CD4-positive, alpha-beta memory T cell (primary cell): ENCODE measurements at regions not wholly inside any gene's neighbourhood (a gene's known extent, or its start where the extent isn't known, plus 50 kb on each side); places are given as distances from the start of the nearest gene placed in this dataset.
"Not testable (repeated sequence)": the region's sequence is repeated elsewhere in the genome, so short reads cannot be mapped to it uniquely, and the experiment has no call there.

Experiments
- CTCF ChIA-PET: fragments of 350-600 bp; sonication (Branson Sonifier 250); formaldehyde crosslinking; loops from one replicate; lab custom pipeline; 2021; ENCODE audit warnings: inconsistent platforms; ENCODE audit not compliant: partially characterized antibody; lab: Charles Lee
- POLR2A ChIA-PET: fragments of 350-600 bp; sonication (Branson Sonifier 250); formaldehyde crosslinking; loops from one replicate; lab custom pipeline; 2021; ENCODE audit not compliant: partially characterized antibody; lab: Charles Lee
- DNase-seq, 5 donors: peaks; one replicate each; pipeline versions ENCODE4 v3.0.0 to v3.0.0-alpha.2; 2020 to 2022; ENCODE audit warnings: mixed read lengths in 1 of 5
- H3K27ac ChIP-seq: one replicate; pipeline ENCODE4 v1.7.0; 2013; ENCODE audit warnings: low read depth, low read length
- H3K27me3 ChIP-seq: 2 replicates; pipeline ENCODE4 v1.7.0; 2013; ENCODE audit warnings: mild to moderate bottlenecking, low read length, moderate library complexity; ENCODE audit not compliant: insufficient read depth
- H3K36me3 ChIP-seq: 2 replicates; pipeline ENCODE4 v1.7.0; 2013; ENCODE audit warnings: mild to moderate bottlenecking, low read length, moderate library complexity; ENCODE audit not compliant: insufficient read depth
- H3K4me1 ChIP-seq: 2 replicates; pipeline ENCODE4 v1.7.0; 2013; ENCODE audit warnings: mild to moderate bottlenecking, low read length, moderate library complexity; ENCODE audit not compliant: insufficient read depth
- H3K4me3 ChIP-seq, 2 donors: one replicate each; pipeline ENCODE4 v1.7.0; 2013; ENCODE audit warnings: low read length in 2 of 2, mild to moderate bottlenecking in 1 of 2
- H3K9me3 ChIP-seq, 2 donors: one replicate each; pipeline ENCODE4 v1.7.0; 2013; ENCODE audit warnings: low read length in 2 of 2, control low read depth in 1 of 2; ENCODE audit not compliant: control insufficient read depth in 1 of 2
- H3K27ac Mint-ChIP-seq, 7 donors: one replicate each; pipeline ENCODE4 v1.8.0; 2020 to 2021; ENCODE audit warnings: mixed read lengths in 7 of 7, mild to moderate bottlenecking in 6 of 7, inconsistent platforms in 3 of 7, moderate library complexity in 3 of 7
- H3K27me3 Mint-ChIP-seq, 2 donors: one replicate each; pipeline ENCODE4 v1.8.0; 2020 to 2021; ENCODE audit warnings: mixed read lengths in 2 of 2
- H3K36me3 Mint-ChIP-seq, 2 donors: one replicate each; pipeline ENCODE4 v1.8.0; 2020 to 2021; ENCODE audit warnings: mixed read lengths in 2 of 2, inconsistent platforms in 1 of 2, mild to moderate bottlenecking in 1 of 2
- H3K4me1 Mint-ChIP-seq, 4 donors: one replicate each; pipeline ENCODE4 v1.8.0; 2020 to 2021; ENCODE audit warnings: mixed read lengths in 4 of 4, mild to moderate bottlenecking in 1 of 4
- H3K4me3 Mint-ChIP-seq, 8 donors: one replicate each; pipeline ENCODE4 v1.8.0; 2020 to 2021; ENCODE audit warnings: mixed read lengths in 8 of 8, mild to moderate bottlenecking in 7 of 8, moderate library complexity in 6 of 8, inconsistent platforms in 3 of 8
- H3K9me3 Mint-ChIP-seq, 8 donors: one replicate each; pipeline ENCODE4 v1.8.0; 2020 to 2021; ENCODE audit warnings: mixed read lengths in 8 of 8, mild to moderate bottlenecking in 5 of 8, inconsistent platforms in 3 of 8, moderate library complexity in 1 of 8
- intact Hi-C: fragments of 100-400 bp; cut with micrococcal nuclease; formaldehyde crosslinking; loops from one replicate; pipeline ENCODE4 v1.15.1; 2023

GRCh38 chr7:35968140-35968940 lies 167.5 kb downstream of the SEPTIN7 start:
- no peaks in the 10 kb centered on the region for H3K36me3 Mint-ChIP-seq
- Histone ChIP-seq H3K9me3 (no peaks in the 10 kb centered on the region), H3K4me1 (peaks cover 4% of the 10 kb centered on the region), H3K27ac (no peak overlapping the region), H3K4me3 (no peak overlapping the region), H3K27me3 (peaks cover 5% of the 10 kb centered on the region), H3K36me3 (no peaks in the 10 kb centered on the region)
- peaks cover 0 to 5% (median 4%) of the 10 kb centered on the region in 4 donors for H3K4me1 Mint-ChIP-seq
- CTCF ChIA-PET: no interaction called here
- H3K27me3 Mint-ChIP-seq: peaks cover 13 to 14% of the 10 kb centered on the region in 2 donors
- POLR2A ChIA-PET: no interaction called here
- H3K27ac Mint-ChIP-seq: peak overlapping the region in 1 of 7 donors; percentile 22
- DNase-seq: no peak
- no peak overlapping the region for H3K4me3 Mint-ChIP-seq
- H3K9me3 Mint-ChIP-seq: no peaks in the 10 kb centered on the region
- intact Hi-C loops: no loop called here

- intact Hi-C loops: no loop called here
- H3K36me3 Mint-ChIP-seq: no peaks in the 10 kb centered on the region
- ChIA-PET CTCF (interaction anchor here (1.2 kb wide), 1 partner anchor 9 kb away, joined by 4 read pairs; no protein-coding TSS in a partner anchor), POLR2A (no interaction called here)
- peaks cover 16 to 17% of the 10 kb centered on the region in 2 donors for H3K27me3 Mint-ChIP-seq
- H3K4me1 Mint-ChIP-seq: peaks cover 0 to 5% (median 4%) of the 10 kb centered on the region in 4 donors
- DNase-seq: no peak
- H3K27me3 ChIP-seq: peaks cover 5% of the 10 kb centered on the region
- no peaks in the 10 kb centered on the region for H3K9me3 Mint-ChIP-seq
- no peaks in the 10 kb centered on the region for H3K36me3 ChIP-seq
- no peak overlapping the region for H3K27ac Mint-ChIP-seq
- no peak overlapping the region for H3K27ac ChIP-seq
- H3K9me3 ChIP-seq: no peaks in the 10 kb centered on the region
- no peak overlapping the region for H3K4me3 Mint-ChIP-seq
- H3K4me1 ChIP-seq: peaks cover 4% of the 10 kb centered on the region
- H3K4me3 ChIP-seq: no peak overlapping the region
Observed at GRCh38 chr7:35969066-35969465, 168.2 kb downstream of the SEPTIN7 start.

- Histone ChIP-seq H3K27me3 (peaks cover 8% of the 10 kb centered on the region), H3K27ac (no peak overlapping the region), H3K9me3 (no peaks in the 10 kb centered on the region), H3K4me3 (no peak overlapping the region), H3K4me1 (peaks cover 4% of the 10 kb centered on the region), H3K36me3 (no peaks in the 10 kb centered on the region)
- H3K36me3 Mint-ChIP-seq: no peaks in the 10 kb centered on the region
- H3K27ac Mint-ChIP-seq: no peak overlapping the region
- ChIA-PET CTCF (interaction anchor here (1.1 to 1.5 kb wide), 3 partner anchors 9 to 14 kb away, joined by 4 to 5 read pairs (median 5); no protein-coding TSS in a partner anchor), POLR2A (no interaction called here)
- H3K4me3 Mint-ChIP-seq: no peak overlapping the region
- intact Hi-C loops: no loop called here
- H3K9me3 Mint-ChIP-seq: no peaks in the 10 kb centered on the region
- peaks cover 0 to 5% (median 4%) of the 10 kb centered on the region in 4 donors for H3K4me1 Mint-ChIP-seq
- peaks cover 16 to 18% of the 10 kb centered on the region in 2 donors for H3K27me3 Mint-ChIP-seq
- DNase-seq: no peak
Observed at GRCh38 chr7:35970458-35970857, 169.6 kb downstream of the SEPTIN7 start.

GRCh38 chr7:35971133-35971891 lies 170.5 kb downstream of the SEPTIN7 start:
- CTCF ChIA-PET: interaction anchor here (0.9 to 1.5 kb wide), 5 partner anchors 8 to 54 kb away, joined by 3 to 5 read pairs (median 4); no protein-coding TSS in a partner anchor
- intact Hi-C loops: no loop called here
- Histone ChIP-seq H3K9me3 (no peaks in the 10 kb centered on the region), H3K4me3 (no peak overlapping the region), H3K36me3 (no peaks in the 10 kb centered on the region), H3K27me3 (peaks cover 8% of the 10 kb centered on the region), H3K27ac (no peak overlapping the region), H3K4me1 (peaks cover 4% of the 10 kb centered on the region)
- peak in 1 of 5 donors; percentile 5 for DNase-seq
- Mint-ChIP-seq H3K9me3 (no peaks in the 10 kb centered on the region), H3K4me3 (peak overlapping the region; percentile 17 to 76 (median 66)), H3K36me3 (no peaks in the 10 kb centered on the region), H3K27me3 (peaks cover 16 to 18% of the 10 kb centered on the region in 2 donors), H3K27ac (no peak overlapping the region), H3K4me1 (peaks cover 0 to 5% (median 4%) of the 10 kb centered on the region in 4 donors)
- POLR2A ChIA-PET: no interaction called here

- H3K27ac Mint-ChIP-seq: no peak overlapping the region
- H3K9me3 Mint-ChIP-seq: no peaks in the 10 kb centered on the region
- H3K36me3 ChIP-seq: no peaks in the 10 kb centered on the region
- H3K4me3 Mint-ChIP-seq: no peak overlapping the region
- H3K27me3 Mint-ChIP-seq: peaks cover 13 to 14% of the 10 kb centered on the region in 2 donors
- no peak overlapping the region for H3K27ac ChIP-seq
- POLR2A ChIA-PET: no interaction called here
- H3K36me3 Mint-ChIP-seq: no peaks in the 10 kb centered on the region
- CTCF ChIA-PET: interaction anchor here (0.7 to 1.7 kb wide), 14 partner anchors 8 to 552 kb away, joined by 3 to 11 read pairs (median 4); no protein-coding TSS in a partner anchor
- H3K9me3 ChIP-seq: no peaks in the 10 kb centered on the region
- intact Hi-C loops: loop anchor here (1.0 kb wide), 1 partner anchor 59 kb away; no protein-coding TSS in a partner anchor
- DNase-seq: peak; percentile 63 to 66 (median 63)
- H3K4me3 ChIP-seq: no peak overlapping the region
- H3K27me3 ChIP-seq: peaks cover 6% of the 10 kb centered on the region
- H3K4me1 ChIP-seq: peaks cover 4% of the 10 kb centered on the region
- peaks cover 0 to 5% (median 4%) of the 10 kb centered on the region in 4 donors for H3K4me1 Mint-ChIP-seq
Observed at GRCh38 chr7:35975851-35976454, 175.1 kb downstream of the SEPTIN7 start.

- intact Hi-C loops, H3K27me3 Mint-ChIP-seq, H3K4me3 Mint-ChIP-seq, H3K9me3 ChIP-seq, H3K36me3 ChIP-seq, H3K36me3 Mint-ChIP-seq, H3K27ac Mint-ChIP-seq, H3K27me3 ChIP-seq, H3K4me3 ChIP-seq, H3K27ac ChIP-seq, DNase-seq, POLR2A ChIA-PET, H3K4me1 Mint-ChIP-seq, H3K4me1 ChIP-seq, H3K9me3 Mint-ChIP-seq: not testable (repeated sequence)
- CTCF ChIA-PET: interaction anchor here (0.9 to 2.1 kb wide), 7 partner anchors 8 to 340 kb away, joined by 3 to 6 read pairs (median 4); no protein-coding TSS in a partner anchor
Observed at GRCh38 chr7:35978816-35979640, 174.0 kb upstream of the EEPD1 start.
